HG03139 (cell line): ENCODE measurements at regions not wholly inside any gene's neighbourhood (a gene's known extent, or its start where the extent isn't known, plus 50 kb on each side); places are given as distances from the start of the nearest gene placed in this dataset.

Experiments used
- ATAC-seq: cut with Tn5 transposase; IDR thresholded peaks from one replicate; pipeline ENCODE4 v1.9.1; 2021; ENCODE audit not compliant: unreplicated experiment

- ATAC-seq, result no peak
These were observed 1049.1 kb upstream of the GOT2 start for GRCh38 chr16:59783191-59783590.

GRCh38 chr16:59773330-59773729, 1039.2 kb upstream of the GOT2 start:
- no peak for ATAC-seq

- no peak for ATAC-seq
These were observed 1025.2 kb upstream of the GOT2 start for GRCh38 chr16:59759296-59759695.

GRCh38 chr16:59758848-59759247, 1024.7 kb upstream of the GOT2 start:
- no peak for ATAC-seq

- ATAC-seq, result no peak
These were observed 1020.7 kb upstream of the GOT2 start for GRCh38 chr16:59754854-59755253.

- ATAC-seq, result no peak
These were observed 1015.7 kb upstream of the GOT2 start for GRCh38 chr16:59749662-59750336.

- no peak for ATAC-seq
These were observed 1014.4 kb upstream of the GOT2 start for GRCh38 chr16:59748531-59748930.

- no peak for ATAC-seq
These were observed 1009.4 kb upstream of the GOT2 start for GRCh38 chr16:59743504-59743903.

GRCh38 chr16:59740858-59741257, 1006.7 kb upstream of the GOT2 start:
- no peak for ATAC-seq

GRCh38 chr16:59737274-59737673, 1003.2 kb upstream of the GOT2 start:
- ATAC-seq, result no peak

GRCh38 chr16:59733321-59733720, 999.2 kb upstream of the GOT2 start:
- ATAC-seq, result no peak

- no peak for ATAC-seq
These were observed 995.5 kb upstream of the GOT2 start for GRCh38 chr16:59729613-59730012.

GRCh38 chr16:59719121-59719520, 985.0 kb upstream of the GOT2 start:
- no peak for ATAC-seq

GRCh38 chr16:59707436-59708226, 973.5 kb upstream of the GOT2 start:
- no peak for ATAC-seq

- no peak for ATAC-seq
These were observed 968.1 kb upstream of the GOT2 start for GRCh38 chr16:59701963-59702930.

- no peak for ATAC-seq
These were observed 965.7 kb upstream of the GOT2 start for GRCh38 chr16:59699786-59700185.

GRCh38 chr16:59698346-59699020, 964.4 kb upstream of the GOT2 start:
- ATAC-seq, result no peak

- no peak for ATAC-seq
These were observed 963.6 kb upstream of the GOT2 start for GRCh38 chr16:59697761-59698160.

GRCh38 chr16:59697236-59697635, 963.1 kb upstream of the GOT2 start:
- ATAC-seq, result no peak

- ATAC-seq, result no peak
These were observed 962.4 kb upstream of the GOT2 start for GRCh38 chr16:59696495-59696894.

- ATAC-seq, result no peak
These were observed 956.1 kb upstream of the GOT2 start for GRCh38 chr16:59690216-59690615.
